ENCODE measurements at regions not wholly inside any gene's neighbourhood (a gene's known extent, or its start where the extent isn't known, plus 50 kb on each side); places are given as distances from the start of the nearest gene placed in this dataset.
"Not testable (repeated sequence)": the region's sequence is repeated elsewhere in the genome, so short reads cannot be mapped to it uniquely, and the experiment has no call there.

- DNase-seq (ENCODE audit: low read depth in 4 of 4, low spot score in 3 of 4): no peak
Measured at GRCh38 chr5:15384581-15384980, 115.4 kb upstream of the FBXL7 start.

GRCh38 chr5:15384176-15384575 is 115.8 kb upstream of the FBXL7 start:
- DNase-seq (ENCODE audit: low read depth in 4 of 4, low spot score in 3 of 4): no peak

GRCh38 chr5:15383469-15383868 is 116.5 kb upstream of the FBXL7 start:
- no peak for DNase-seq (ENCODE audit: low read depth in 4 of 4, low spot score in 3 of 4)

GRCh38 chr5:15383021-15383420 is 117.0 kb upstream of the FBXL7 start:
- DNase-seq (ENCODE audit: low read depth in 4 of 4, low spot score in 3 of 4): no peak

GRCh38 chr5:15377573-15378340 is 122.2 kb upstream of the FBXL7 start:
- no peak for DNase-seq (ENCODE audit: low read depth in 4 of 4, low spot score in 3 of 4)

GRCh38 chr5:15376803-15377202 is 123.2 kb upstream of the FBXL7 start:
- no peak for DNase-seq (ENCODE audit: low read depth in 4 of 4, low spot score in 3 of 4)

- DNase-seq (ENCODE audit: low read depth in 4 of 4, low spot score in 3 of 4): no peak
Measured at GRCh38 chr5:15376088-15376487, 123.9 kb upstream of the FBXL7 start.

GRCh38 chr5:15375559-15375958 is 124.4 kb upstream of the FBXL7 start:
- no peak for DNase-seq (ENCODE audit: low read depth in 4 of 4, low spot score in 3 of 4)

GRCh38 chr5:15374886-15375285 is 125.1 kb upstream of the FBXL7 start:
- no peak for DNase-seq (ENCODE audit: low read depth in 4 of 4, low spot score in 3 of 4)

GRCh38 chr5:15373151-15373550 is 126.8 kb upstream of the FBXL7 start:
- DNase-seq (ENCODE audit: low read depth in 4 of 4, low spot score in 3 of 4): no peak

GRCh38 chr5:15371184-15371583 is 128.8 kb upstream of the FBXL7 start:
- no peak for DNase-seq (ENCODE audit: low read depth in 4 of 4, low spot score in 3 of 4)

GRCh38 chr5:15368835-15369234 is 131.1 kb upstream of the FBXL7 start:
- no peak for DNase-seq (ENCODE audit: low read depth in 4 of 4, low spot score in 3 of 4)

GRCh38 chr5:15367489-15367888 is 132.5 kb upstream of the FBXL7 start:
- DNase-seq (ENCODE audit: low read depth in 4 of 4, low spot score in 3 of 4): no peak

GRCh38 chr5:15366676-15367391 is 133.1 kb upstream of the FBXL7 start:
- DNase-seq (ENCODE audit: low read depth in 4 of 4, low spot score in 3 of 4): no peak

GRCh38 chr5:15365070-15365469 is 134.9 kb upstream of the FBXL7 start:
- DNase-seq (ENCODE audit: low read depth in 4 of 4, low spot score in 3 of 4): no peak

- DNase-seq (ENCODE audit: low read depth in 4 of 4, low spot score in 3 of 4): no peak
Measured at GRCh38 chr5:15363601-15364000, 136.4 kb upstream of the FBXL7 start.

- not testable (repeated sequence) for DNase-seq (ENCODE audit: low read depth in 4 of 4, low spot score in 3 of 4)
Measured at GRCh38 chr5:15357092-15357453, 142.9 kb upstream of the FBXL7 start.

- not testable (repeated sequence) for DNase-seq (ENCODE audit: low read depth in 4 of 4, low spot score in 3 of 4)
Measured at GRCh38 chr5:15356308-15357091, 143.5 kb upstream of the FBXL7 start.

- no peak for DNase-seq (ENCODE audit: low read depth in 4 of 4, low spot score in 3 of 4)
Measured at GRCh38 chr5:15354021-15354420, 146.0 kb upstream of the FBXL7 start.

GRCh38 chr5:15353086-15353645 is 146.8 kb upstream of the FBXL7 start:
- DNase-seq (ENCODE audit: low read depth in 4 of 4, low spot score in 3 of 4): no peak

GRCh38 chr5:15350614-15351013 is 149.4 kb upstream of the FBXL7 start:
- DNase-seq (ENCODE audit: low read depth in 4 of 4, low spot score in 3 of 4): no peak
